GM13976 (cell line): ENCODE measurements at regions not wholly inside any gene's neighbourhood (a gene's known extent, or its start where the extent isn't known, plus 50 kb on each side); places are given as distances from the start of the nearest gene placed in this dataset.

Experiments
- DNase-seq: peaks from one replicate; pipeline ENCODE4 v3.0.0; 2012; ENCODE audit warnings: low spot score
- CTCF ChIP-seq: IDR thresholded peaks from 2 replicates; pipeline ENCODE4 v1.5.1; 2012; ENCODE audit warnings: borderline replicate concordance, mild to moderate bottlenecking; ENCODE audit not compliant: insufficient read depth; ENCODE audit errors: extremely low read depth, missing control alignments, control extremely low read depth
- in situ Hi-C: fragments of 300-500 bp; cut with MboI; formaldehyde crosslinking; loops from one replicate; pipeline ENCODE4 v1.12.0; 2022; ENCODE audit warnings: low sequenced_read_pairs, mixed read lengths, inconsistent platforms; ENCODE audit not compliant: unreplicated experiment

DNA sequence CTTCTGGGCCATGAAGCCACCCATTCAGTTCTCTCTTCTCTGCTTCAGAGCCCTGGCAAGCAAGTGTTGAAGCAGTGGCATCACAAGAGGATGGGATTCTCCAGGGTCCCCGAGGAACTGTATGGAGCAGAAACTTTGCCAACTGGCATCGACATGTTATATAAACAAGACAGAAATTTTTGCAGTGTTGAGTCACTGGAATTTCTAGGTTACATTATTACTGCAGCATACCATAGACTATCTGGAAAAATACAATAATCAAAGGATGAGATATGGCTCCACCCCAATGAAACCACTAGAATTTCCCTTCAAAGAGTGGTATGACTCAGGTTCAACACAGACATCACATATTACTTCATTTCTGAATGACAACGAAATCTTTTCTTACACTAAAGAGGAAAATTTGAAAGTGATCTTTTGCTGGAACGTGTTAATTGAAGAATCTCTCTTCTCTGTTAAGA, 343.0 kb upstream of the DYNLRB2 start:
- no peak for TF ChIP-seq CTCF
- DNase-seq, result no peak
- in situ Hi-C loops, result no loop called here

DNA sequence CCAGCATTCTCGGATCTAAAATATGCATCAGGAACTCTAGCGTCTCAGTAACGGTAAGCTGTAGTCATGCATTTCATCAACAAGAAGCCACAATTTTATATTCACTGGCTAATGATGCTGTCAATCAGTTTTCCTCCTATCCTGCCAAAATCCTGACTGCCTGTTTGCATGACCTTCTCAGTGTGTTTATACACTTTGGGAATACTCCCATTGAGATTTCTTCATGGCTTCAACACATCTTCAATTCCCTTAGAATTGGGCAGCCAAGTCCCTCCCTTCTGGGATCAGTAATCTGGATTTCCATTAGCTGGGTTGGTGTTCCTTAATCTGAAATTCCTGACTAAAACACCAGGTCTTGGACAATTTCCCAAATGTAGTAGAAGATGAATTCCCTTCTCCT, 348.9 kb upstream of the DYNLRB2 start:
- no peak for DNase-seq
- in situ Hi-C loops, result no loop called here
- no peak for TF ChIP-seq CTCF

DNA sequence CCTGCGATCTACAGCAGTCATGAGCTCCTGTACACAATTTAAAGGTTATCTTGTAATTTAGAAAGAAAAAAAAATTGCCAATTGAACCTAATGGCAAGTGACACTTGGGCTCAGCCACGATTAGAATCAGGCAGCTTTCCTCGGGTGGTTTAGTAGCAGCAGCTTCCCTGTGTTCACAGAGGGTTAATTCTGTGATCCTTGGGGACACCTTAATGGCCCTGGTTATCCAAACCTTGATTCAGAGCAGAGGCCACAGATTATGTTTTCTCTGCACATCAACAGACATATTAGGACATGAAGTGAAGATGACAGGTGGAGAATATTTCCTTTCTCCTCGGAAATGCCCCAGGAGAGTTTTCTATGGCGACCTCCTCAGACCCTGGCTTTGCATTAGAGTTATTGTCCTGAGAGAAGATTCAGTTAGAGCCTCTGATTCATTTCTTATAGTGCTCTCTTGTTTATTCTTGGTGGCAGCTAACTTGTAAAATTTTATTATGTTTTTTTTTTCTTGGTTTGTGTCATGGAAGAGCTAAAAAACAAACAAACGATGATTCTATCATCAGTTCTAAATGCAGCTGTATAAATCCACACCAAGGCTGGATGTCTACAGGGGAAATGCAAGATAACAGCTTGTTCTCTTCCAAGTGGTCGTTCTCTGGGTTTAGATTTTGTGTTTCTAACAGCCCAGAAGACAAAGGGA, 351.2 kb upstream of the DYNLRB2 start:
- no peak for DNase-seq
- in situ Hi-C loops, result no loop called here
- TF ChIP-seq CTCF, result no peak

GRCh38 chr16:80176114-80176513, 364.7 kb upstream of the DYNLRB2 start:
- DNase-seq, result no peak
- in situ Hi-C loops, result no loop called here
- no peak for TF ChIP-seq CTCF

GRCh38 chr16:80175011-80175410, 365.8 kb upstream of the DYNLRB2 start:
- in situ Hi-C loops, result no loop called here
- TF ChIP-seq CTCF, result no peak
- no peak for DNase-seq

GRCh38 chr16:80174416-80174815, 366.4 kb upstream of the DYNLRB2 start:
- no peak for DNase-seq
- in situ Hi-C loops, result no loop called here
- TF ChIP-seq CTCF, result no peak
